Mesothelial cell of epicardium (in vitro differentiated cells): ENCODE measurements at regions not wholly inside any gene's neighbourhood (a gene's known extent, or its start where the extent isn't known, plus 50 kb on each side); places are given as distances from the start of the nearest gene placed in this dataset.

Source experiments
- DNase-seq, 2 experiments: peaks; one replicate each; pipeline ENCODE4 v3.0.0; 2021; ENCODE audit warnings: low spot score in 2 of 2; ENCODE audit not compliant: unreplicated experiment in 2 of 2
- H3K27ac Mint-ChIP-seq: 2 replicates; pipeline ENCODE4 v1.8.0; 2021; ENCODE audit warnings: mixed read lengths
- H3K27me3 Mint-ChIP-seq: 2 replicates; pipeline ENCODE4 v1.8.0; 2021; ENCODE audit warnings: low read depth, mixed read lengths
- H3K36me3 Mint-ChIP-seq: 2 replicates; pipeline ENCODE4 v1.8.0; 2021; ENCODE audit warnings: mixed read lengths
- H3K4me1 Mint-ChIP-seq: 2 replicates; pipeline ENCODE4 v1.8.0; 2021; ENCODE audit warnings: mixed read lengths
- H3K4me3 Mint-ChIP-seq: 2 replicates; pipeline ENCODE4 v1.8.0; 2021; ENCODE audit warnings: mild to moderate bottlenecking, moderate library complexity, mixed read lengths
- H3K9me3 Mint-ChIP-seq: 2 replicates; pipeline ENCODE4 v1.8.0; 2021; ENCODE audit warnings: mixed read lengths
- CTCF ChIP-seq: fragments of 200-600 bp; sonication (generic); IDR thresholded peaks from one replicate; pipeline ENCODE4 v1.5.0; 2021; ENCODE audit warnings: antibody characterized with exemption; ENCODE audit not compliant: unreplicated experiment

GRCh38 chr5:86879086-86879485, 261.3 kb downstream of the COX7C start:
- TF ChIP-seq CTCF = no peak
- H3K4me1 Mint-ChIP-seq = no peaks in the 10 kb centered on the region
- no peak overlapping the region for H3K4me3 Mint-ChIP-seq
- H3K27me3 Mint-ChIP-seq = no peaks in the 10 kb centered on the region
- H3K9me3 Mint-ChIP-seq = peaks cover 4% of the 10 kb centered on the region
- H3K36me3 Mint-ChIP-seq = no peaks in the 10 kb centered on the region
- no peak overlapping the region for H3K27ac Mint-ChIP-seq
- no peak for DNase-seq

- Mint-ChIP-seq H3K4me3 (no peak overlapping the region), H3K36me3 (no peaks in the 10 kb centered on the region), H3K4me1 (no peaks in the 10 kb centered on the region), H3K27me3 (no peaks in the 10 kb centered on the region), H3K9me3 (no peaks in the 10 kb centered on the region), H3K27ac (no peak overlapping the region)
- DNase-seq = no peak
- no peak for TF ChIP-seq CTCF
Measured at GRCh38 chr5:86880344-86880743, 262.6 kb downstream of the COX7C start.

- peak; percentile 41 for TF ChIP-seq CTCF
- no peak for DNase-seq
- H3K4me1 Mint-ChIP-seq = peaks cover 2% of the 10 kb centered on the region
- no peak overlapping the region for H3K4me3 Mint-ChIP-seq
- no peaks in the 10 kb centered on the region for H3K27me3 Mint-ChIP-seq
- no peaks in the 10 kb centered on the region for H3K9me3 Mint-ChIP-seq
- no peaks in the 10 kb centered on the region for H3K36me3 Mint-ChIP-seq
- no peak overlapping the region for H3K27ac Mint-ChIP-seq
Measured at GRCh38 chr5:86880785-86881492, 263.2 kb downstream of the COX7C start.

GRCh38 chr5:86881493-86882090, 263.9 kb downstream of the COX7C start:
- H3K27me3 Mint-ChIP-seq = no peaks in the 10 kb centered on the region
- DNase-seq = no peak
- no peak overlapping the region for H3K27ac Mint-ChIP-seq
- no peak for TF ChIP-seq CTCF
- H3K4me3 Mint-ChIP-seq = no peak overlapping the region
- no peaks in the 10 kb centered on the region for H3K9me3 Mint-ChIP-seq
- H3K36me3 Mint-ChIP-seq = no peaks in the 10 kb centered on the region
- peaks cover 3% of the 10 kb centered on the region for H3K4me1 Mint-ChIP-seq

- H3K4me3 Mint-ChIP-seq = no peak overlapping the region
- peaks cover 2% of the 10 kb centered on the region for H3K27me3 Mint-ChIP-seq
- no peak for TF ChIP-seq CTCF
- no peak overlapping the region for H3K27ac Mint-ChIP-seq
- no peaks in the 10 kb centered on the region for H3K9me3 Mint-ChIP-seq
- no peaks in the 10 kb centered on the region for H3K36me3 Mint-ChIP-seq
- DNase-seq = no peak
- peaks cover 3% of the 10 kb centered on the region for H3K4me1 Mint-ChIP-seq
Measured at GRCh38 chr5:86884608-86885007, 266.9 kb downstream of the COX7C start.
